ENCODE measurements at regions not wholly inside any gene's neighbourhood (a gene's known extent, or its start where the extent isn't known, plus 50 kb on each side); places are given as distances from the start of the nearest gene placed in this dataset.

DNA sequence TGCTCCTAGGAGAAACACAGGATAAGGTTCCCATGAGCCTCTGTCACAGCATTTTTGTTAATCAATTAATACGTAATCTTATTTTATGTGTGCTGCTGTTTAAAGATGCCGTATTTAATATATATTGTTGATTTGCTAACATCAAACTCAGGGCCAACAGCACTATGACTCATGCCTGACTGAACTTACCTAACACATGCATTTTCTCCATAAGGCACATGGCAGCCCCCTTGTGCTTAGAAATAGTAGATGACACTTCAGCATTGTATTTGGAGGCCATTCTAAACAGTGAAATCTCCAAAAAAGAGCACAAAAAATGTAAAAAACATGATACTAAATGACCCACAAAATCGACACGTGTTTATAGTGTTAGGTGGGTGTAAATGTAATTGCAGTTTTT is 314.8 kb downstream of the MYCN start:
- Histone ChIP-seq H3K36me3 (no peaks in the 10 kb centered on the region), H3K9me3 (no peaks in the 10 kb centered on the region), H3K27ac (no peak overlapping the region), H3K4me3 (no peak overlapping the region), H3K27me3 (replicated peaks; ENCODE audit: insufficient read depth) (no peaks in the 10 kb centered on the region), H3K4me1 (ENCODE audit: control insufficient read depth in 1 of 2, low read depth in 2 of 2) (no peaks in the 10 kb centered on the region)
- DNase-seq (ENCODE audit: low spot score) (no peak), ATAC-seq (ENCODE audit: insufficient number of reproducible peaks, low FRiP score, low read depth) (no peak)
- TF ChIP-seq CTCF (IDR thresholded peaks at IDR 0.05): no peak

DNA sequence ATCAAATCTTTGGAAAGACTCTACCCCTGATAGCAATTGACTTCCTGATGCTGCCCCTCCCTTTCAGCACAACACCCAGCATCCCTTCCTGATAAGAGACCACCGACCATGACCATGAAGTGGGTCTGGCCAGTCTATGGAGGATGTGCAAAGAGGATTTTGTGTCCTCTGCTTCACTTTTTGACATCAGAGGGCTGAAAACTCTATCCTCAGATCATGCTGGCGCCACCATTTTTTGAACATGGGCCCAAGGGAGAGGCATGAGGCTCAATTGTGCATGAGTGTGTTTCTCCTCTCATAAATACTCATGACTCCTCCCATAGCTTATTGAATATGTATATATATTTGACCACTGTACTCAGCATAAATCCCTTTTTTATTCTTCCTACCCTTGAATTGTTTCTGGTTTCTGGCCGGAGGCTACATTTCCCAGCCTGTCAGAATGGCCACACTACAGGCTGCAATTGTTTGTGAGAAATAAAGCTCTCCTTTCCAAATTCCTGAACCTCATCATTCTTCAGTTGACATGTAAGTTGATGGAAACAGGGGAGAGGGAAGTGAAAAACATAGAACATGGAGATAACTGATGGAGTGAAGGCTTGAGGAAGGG is 314.1 kb downstream of the MYCN start:
- ATAC-seq (ENCODE audit: insufficient number of reproducible peaks, low FRiP score, low read depth) (no peak), DNase-seq (ENCODE audit: low spot score) (no peak)
- no peaks in the 10 kb centered on the region for H3K9me3 ChIP-seq
- H3K4me1 ChIP-seq (ENCODE audit: control insufficient read depth in 1 of 2, low read depth in 2 of 2): no peaks in the 10 kb centered on the region
- no peak overlapping the region for H3K4me3 ChIP-seq
- H3K36me3 ChIP-seq: no peaks in the 10 kb centered on the region
- H3K27ac ChIP-seq: no peak overlapping the region
- no peaks in the 10 kb centered on the region for H3K27me3 ChIP-seq (replicated peaks; ENCODE audit: insufficient read depth)
- no peak for TF ChIP-seq CTCF (IDR thresholded peaks at IDR 0.05)

- TF ChIP-seq CTCF (IDR thresholded peaks at IDR 0.05): no peak
- Histone ChIP-seq H3K36me3 (no peaks in the 10 kb centered on the region), H3K27ac (no peak overlapping the region), H3K4me3 (no peak overlapping the region), H3K4me1 (ENCODE audit: control insufficient read depth in 1 of 2, low read depth in 2 of 2) (no peaks in the 10 kb centered on the region), H3K9me3 (no peaks in the 10 kb centered on the region), H3K27me3 (replicated peaks; ENCODE audit: insufficient read depth) (no peaks in the 10 kb centered on the region)
- ATAC-seq (ENCODE audit: insufficient number of reproducible peaks, low FRiP score, low read depth): no peak
- DNase-seq (ENCODE audit: low spot score): no peak
Measured at GRCh38 chr2:16253291-16253690, 312.9 kb downstream of the MYCN start.

GRCh38 chr2:16252891-16253290 is 312.5 kb downstream of the MYCN start:
- no peak for ATAC-seq (ENCODE audit: insufficient number of reproducible peaks, low FRiP score, low read depth)
- no peak for TF ChIP-seq CTCF (IDR thresholded peaks at IDR 0.05)

GRCh38 chr2:16252251-16252650 is 311.9 kb downstream of the MYCN start:
- no peaks in the 10 kb centered on the region for H3K4me1 ChIP-seq (ENCODE audit: control insufficient read depth in 1 of 2, low read depth in 2 of 2)
- no peaks in the 10 kb centered on the region for H3K9me3 ChIP-seq
- no peaks in the 10 kb centered on the region for H3K27me3 ChIP-seq (replicated peaks; ENCODE audit: insufficient read depth)
- no peak overlapping the region for H3K4me3 ChIP-seq
- no peak for ATAC-seq (ENCODE audit: insufficient number of reproducible peaks, low FRiP score, low read depth)
- no peak overlapping the region for H3K27ac ChIP-seq
- no peaks in the 10 kb centered on the region for H3K36me3 ChIP-seq
- TF ChIP-seq CTCF (IDR thresholded peaks at IDR 0.05): no peak
- DNase-seq (ENCODE audit: low spot score): no peak

More at GRCh38 chr2:16252891-16253290, 312.5 kb downstream of the MYCN start:
- DNase-seq (ENCODE audit: low spot score): no peak
- no peak overlapping the region for H3K4me3 ChIP-seq
- no peak overlapping the region for H3K27ac ChIP-seq
- no peaks in the 10 kb centered on the region for H3K36me3 ChIP-seq
- H3K4me1 ChIP-seq (ENCODE audit: control insufficient read depth in 1 of 2, low read depth in 2 of 2): no peaks in the 10 kb centered on the region
- no peaks in the 10 kb centered on the region for H3K9me3 ChIP-seq
- no peaks in the 10 kb centered on the region for H3K27me3 ChIP-seq (replicated peaks; ENCODE audit: insufficient read depth)
